ENCODE measurements at regions not wholly inside any gene's neighbourhood (a gene's known extent, or its start where the extent isn't known, plus 50 kb on each side); places are given as distances from the start of the nearest gene placed in this dataset.

DNA sequence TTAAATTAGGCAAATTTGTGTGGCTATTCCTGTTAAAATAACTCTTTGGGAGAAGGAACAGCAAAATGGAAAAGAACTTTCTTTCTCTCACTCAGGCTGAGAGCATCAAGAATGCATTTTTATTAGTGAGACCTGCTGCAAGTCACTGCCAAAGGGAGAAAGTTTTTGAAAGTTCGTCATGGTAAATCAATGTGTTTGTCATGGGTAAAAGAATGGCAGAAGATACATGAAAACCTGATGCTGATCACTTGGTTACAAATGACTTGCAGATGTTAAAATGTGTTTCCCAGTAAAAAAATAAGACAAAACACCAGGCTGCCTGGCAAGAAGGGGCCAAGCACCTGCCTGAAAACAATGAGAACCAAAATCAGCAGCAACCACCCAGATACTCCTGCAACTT lies 484.7 kb upstream of the NRP1 start:
- TF ChIP-seq EZH2 (IDR thresholded peaks at IDR 0.05; ENCODE audit: low read length) (no peak), CTCF (optimal IDR thresholded peaks at IDR 0.05 in 1 of 3, IDR thresholded peaks at IDR 0.05 in 1 of 3, conservative IDR thresholded peaks at IDR 0.05 in 1 of 3; ENCODE audit: extremely low read depth in 1 of 3, insufficient read depth in 2 of 3, low read length in 3 of 3) (no peak)
- no peak overlapping the region for H3K9ac ChIP-seq (ENCODE audit: control insufficient read depth, extremely low read depth, insufficient read depth, low read length)
- no peak for FAIRE-seq

GRCh38 chr10:33818343-33818742 lies 483.9 kb upstream of the NRP1 start:
- dilution Hi-C loops (cut with MboI; ENCODE audit: extremely low pct_ligation_motif_present, low sequenced_read_pairs), result no loop called here

More for the DNA sequence above, 484.7 kb upstream of the NRP1 start:
- Histone ChIP-seq H3K36me3 (ENCODE audit: control insufficient read depth in 2 of 2, extremely low read depth in 1 of 2, insufficient read depth in 2 of 2, low read length in 2 of 2) (no peaks in the 10 kb centered on the region), H3K27ac (ENCODE audit: control insufficient read depth, insufficient read depth, low read length) (no peak overlapping the region), H3K9me1 (ENCODE audit: control insufficient read depth, extremely low read depth, insufficient read depth, low read length) (no peaks in the 10 kb centered on the region), H3K4me3 (ENCODE audit: control insufficient read depth in 2 of 3, extremely low read depth in 1 of 3, insufficient read depth in 2 of 3, low read depth in 1 of 3, low read length in 3 of 3) (no peak overlapping the region), H4K20me1 (ENCODE audit: control insufficient read depth, extremely low read depth, insufficient read depth, low read length) (no peaks in the 10 kb centered on the region), H3K4me2 (ENCODE audit: control insufficient read depth, extremely low read depth, insufficient read depth, low read depth, low read length) (no peak overlapping the region), H2AFZ (ENCODE audit: control insufficient read depth, low read length) (no peak overlapping the region), H3K27me3 (ENCODE audit: control insufficient read depth, extremely low read depth, insufficient read depth, low read length) (no peaks in the 10 kb centered on the region), H3K79me2 (ENCODE audit: control insufficient read depth, insufficient read depth, low read length) (no peaks in the 10 kb centered on the region), H3K4me1 (ENCODE audit: control insufficient read depth, extremely low read depth, insufficient read depth, low read length) (no peaks in the 10 kb centered on the region), H3K9me3 (ENCODE audit: control insufficient read depth, low read depth, low read length) (no peaks in the 10 kb centered on the region)
- dilution Hi-C loops (cut with MboI; ENCODE audit: extremely low pct_ligation_motif_present, low sequenced_read_pairs), result no loop called here
- no peak for DNase-seq (ENCODE audit: low read depth, low spot score)

More at GRCh38 chr10:33818343-33818742, 483.9 kb upstream of the NRP1 start:
- no peaks in the 10 kb centered on the region for H3K36me3 ChIP-seq (ENCODE audit: control insufficient read depth in 2 of 2, extremely low read depth in 1 of 2, insufficient read depth in 2 of 2, low read length in 2 of 2)
- no peak overlapping the region for H3K4me3 ChIP-seq (ENCODE audit: control insufficient read depth in 2 of 3, extremely low read depth in 1 of 3, insufficient read depth in 2 of 3, low read depth in 1 of 3, low read length in 3 of 3)
- no peak overlapping the region for H3K9ac ChIP-seq (ENCODE audit: control insufficient read depth, extremely low read depth, insufficient read depth, low read length)
- no peak overlapping the region for H3K4me2 ChIP-seq (ENCODE audit: control insufficient read depth, extremely low read depth, insufficient read depth, low read depth, low read length)
- no peaks in the 10 kb centered on the region for H3K4me1 ChIP-seq (ENCODE audit: control insufficient read depth, extremely low read depth, insufficient read depth, low read length)
- TF ChIP-seq EZH2 (IDR thresholded peaks at IDR 0.05; ENCODE audit: low read length), result no peak
- no peak for TF ChIP-seq CTCF (optimal IDR thresholded peaks at IDR 0.05 in 1 of 3, IDR thresholded peaks at IDR 0.05 in 1 of 3, conservative IDR thresholded peaks at IDR 0.05 in 1 of 3; ENCODE audit: extremely low read depth in 1 of 3, insufficient read depth in 2 of 3, low read length in 3 of 3)
- H3K27me3 ChIP-seq (ENCODE audit: control insufficient read depth, extremely low read depth, insufficient read depth, low read length), result no peaks in the 10 kb centered on the region
- FAIRE-seq, result no peak
- H3K9me1 ChIP-seq (ENCODE audit: control insufficient read depth, extremely low read depth, insufficient read depth, low read length), result no peaks in the 10 kb centered on the region
- DNase-seq (ENCODE audit: low read depth, low spot score), result no peak
- no peaks in the 10 kb centered on the region for H3K9me3 ChIP-seq (ENCODE audit: control insufficient read depth, low read depth, low read length)
- no peaks in the 10 kb centered on the region for H3K79me2 ChIP-seq (ENCODE audit: control insufficient read depth, insufficient read depth, low read length)
- H2AFZ ChIP-seq (ENCODE audit: control insufficient read depth, low read length), result no peak overlapping the region
- H4K20me1 ChIP-seq (ENCODE audit: control insufficient read depth, extremely low read depth, insufficient read depth, low read length), result no peaks in the 10 kb centered on the region
- no peak overlapping the region for H3K27ac ChIP-seq (ENCODE audit: control insufficient read depth, insufficient read depth, low read length)

All from keratinocyte (primary cell).